Endodermal cell (in vitro differentiated cells): ENCODE measurements at regions not wholly inside any gene's neighbourhood (a gene's known extent, or its start where the extent isn't known, plus 50 kb on each side); places are given as distances from the start of the nearest gene placed in this dataset.

Experiments
- DNase-seq: peaks from one replicate; pipeline ENCODE4 v3.0.0-alpha.2; 2017
- H3K27ac ChIP-seq: 2 replicates; pipeline ENCODE4 v1.5.1; 2013; ENCODE audit warnings: mild to moderate bottlenecking, low read depth, low read length, moderate library complexity
- H3K27me3 ChIP-seq: 2 replicates; pipeline ENCODE4 v1.6.1; 2013; ENCODE audit warnings: mild to moderate bottlenecking, low read length, moderate library complexity; ENCODE audit not compliant: insufficient read depth, control insufficient read depth, poor library complexity, severe bottlenecking
- H3K36me3 ChIP-seq: 2 replicates; pipeline ENCODE4 v1.7.0; 2013; ENCODE audit warnings: mild to moderate bottlenecking, low read length, moderate library complexity; ENCODE audit not compliant: control insufficient read depth, insufficient read depth
- H3K4me1 ChIP-seq: one replicate; pipeline ENCODE4 v1.7.0; 2013; ENCODE audit warnings: low read length; ENCODE audit not compliant: control insufficient read depth, insufficient read depth
- H3K4me3 ChIP-seq: 2 replicates; pipeline ENCODE4 v1.5.1; 2013; ENCODE audit warnings: mild to moderate bottlenecking, low read length, moderate library complexity
- H3K9ac ChIP-seq: 2 replicates; pipeline ENCODE4 v1.6.1; 2013; ENCODE audit warnings: mild to moderate bottlenecking, low read length, moderate library complexity; ENCODE audit not compliant: poor library complexity, severe bottlenecking; ENCODE audit errors: extremely low read depth
- H3K9me3 ChIP-seq: 2 replicates; pipeline ENCODE4 v1.6.1; 2013; ENCODE audit warnings: mild to moderate bottlenecking, low read length, moderate library complexity; ENCODE audit not compliant: control insufficient read depth
- H3K27ac Mint-ChIP-seq: 2 replicates; pipeline ENCODE4 v1.8.0; 2020; ENCODE audit warnings: mixed read lengths
- H3K27me3 Mint-ChIP-seq: 2 replicates; pipeline ENCODE4 v1.8.0; 2021; ENCODE audit warnings: mild to moderate bottlenecking, mixed read lengths; ENCODE audit not compliant: insufficient read depth
- H3K36me3 Mint-ChIP-seq: 2 replicates; pipeline ENCODE4 v1.8.0; 2020; ENCODE audit warnings: low read depth, mixed read lengths
- H3K4me1 Mint-ChIP-seq: 2 replicates; pipeline ENCODE4 v1.8.0; 2020; ENCODE audit warnings: mixed read lengths
- H3K4me3 Mint-ChIP-seq: 2 replicates; pipeline ENCODE4 v1.8.0; 2020; ENCODE audit warnings: mild to moderate bottlenecking, moderate library complexity, mixed read lengths
- H3K9me3 Mint-ChIP-seq: 2 replicates; pipeline ENCODE4 v1.8.0; 2020; ENCODE audit warnings: mild to moderate bottlenecking, mixed read lengths
- WGBS, 2 experiments: methylation state at CpG; one replicate each; pipeline versions ENCODE4 v1.1.5 to v1.1.7; 2013; ENCODE audit warnings: missing lambda C conversion rate in 2 of 2, mixed read lengths in 1 of 2; ENCODE audit not compliant: insufficient coverage in 1 of 2, insufficient read length in 1 of 2; 5-methylcytosine and 5-hydroxymethylcytosine counted together
- TF ChIP-seq, protein P1 (sequence below): fragments of 200-600 bp; sonication (generic); conservative IDR thresholded peaks from 2 replicates; pipeline ENCODE4 v1.5.0; 2021; ENCODE audit warnings: antibody characterized with exemption, mild to moderate bottlenecking

DNA sequence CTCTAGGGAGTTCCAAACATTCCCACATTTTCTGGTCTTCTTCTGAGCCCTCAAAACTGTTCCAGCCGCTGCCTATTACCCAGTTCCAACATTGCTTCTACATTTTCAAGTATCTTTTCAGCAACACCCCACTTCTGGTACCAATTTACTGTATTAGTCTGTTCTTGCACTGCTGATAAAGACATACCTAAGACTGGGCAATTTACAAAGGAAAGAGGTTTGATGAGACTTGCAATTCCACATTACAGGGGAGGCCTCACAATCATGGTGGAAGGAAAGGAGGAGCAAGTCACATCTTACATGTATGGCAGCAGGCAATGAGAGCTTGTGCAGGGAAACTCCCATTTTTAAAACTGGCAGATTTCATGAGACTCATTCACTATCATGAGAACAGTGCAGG, 629.1 kb upstream of the NR2F2 start:
- no peak for DNase-seq
- H3K9me3 Mint-ChIP-seq = peaks cover 40% of the 10 kb centered on the region
- peaks cover 7% of the 10 kb centered on the region for H3K36me3 Mint-ChIP-seq
- Histone ChIP-seq H3K27me3 (no peaks in the 10 kb centered on the region), H3K4me1 (no peaks in the 10 kb centered on the region), H3K36me3 (no peaks in the 10 kb centered on the region), H3K9ac (no peak overlapping the region), H3K27ac (no peak overlapping the region), H3K4me3 (no peak overlapping the region), H3K9me3 (peaks cover 34% of the 10 kb centered on the region)
- no peaks in the 10 kb centered on the region for H3K4me1 Mint-ChIP-seq
- H3K27ac Mint-ChIP-seq = no peak overlapping the region
- TF ChIP-seq, protein P1, sequence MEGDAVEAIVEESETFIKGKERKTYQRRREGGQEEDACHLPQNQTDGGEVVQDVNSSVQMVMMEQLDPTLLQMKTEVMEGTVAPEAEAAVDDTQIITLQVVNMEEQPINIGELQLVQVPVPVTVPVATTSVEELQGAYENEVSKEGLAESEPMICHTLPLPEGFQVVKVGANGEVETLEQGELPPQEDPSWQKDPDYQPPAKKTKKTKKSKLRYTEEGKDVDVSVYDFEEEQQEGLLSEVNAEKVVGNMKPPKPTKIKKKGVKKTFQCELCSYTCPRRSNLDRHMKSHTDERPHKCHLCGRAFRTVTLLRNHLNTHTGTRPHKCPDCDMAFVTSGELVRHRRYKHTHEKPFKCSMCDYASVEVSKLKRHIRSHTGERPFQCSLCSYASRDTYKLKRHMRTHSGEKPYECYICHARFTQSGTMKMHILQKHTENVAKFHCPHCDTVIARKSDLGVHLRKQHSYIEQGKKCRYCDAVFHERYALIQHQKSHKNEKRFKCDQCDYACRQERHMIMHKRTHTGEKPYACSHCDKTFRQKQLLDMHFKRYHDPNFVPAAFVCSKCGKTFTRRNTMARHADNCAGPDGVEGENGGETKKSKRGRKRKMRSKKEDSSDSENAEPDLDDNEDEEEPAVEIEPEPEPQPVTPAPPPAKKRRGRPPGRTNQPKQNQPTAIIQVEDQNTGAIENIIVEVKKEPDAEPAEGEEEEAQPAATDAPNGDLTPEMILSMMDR = no peak
- WGBS, 2 experiments = 71 to 78% methylated on average over 1 of the region's 1 CpG
- no peak overlapping the region for H3K4me3 Mint-ChIP-seq
- H3K27me3 Mint-ChIP-seq = no peaks in the 10 kb centered on the region

DNA sequence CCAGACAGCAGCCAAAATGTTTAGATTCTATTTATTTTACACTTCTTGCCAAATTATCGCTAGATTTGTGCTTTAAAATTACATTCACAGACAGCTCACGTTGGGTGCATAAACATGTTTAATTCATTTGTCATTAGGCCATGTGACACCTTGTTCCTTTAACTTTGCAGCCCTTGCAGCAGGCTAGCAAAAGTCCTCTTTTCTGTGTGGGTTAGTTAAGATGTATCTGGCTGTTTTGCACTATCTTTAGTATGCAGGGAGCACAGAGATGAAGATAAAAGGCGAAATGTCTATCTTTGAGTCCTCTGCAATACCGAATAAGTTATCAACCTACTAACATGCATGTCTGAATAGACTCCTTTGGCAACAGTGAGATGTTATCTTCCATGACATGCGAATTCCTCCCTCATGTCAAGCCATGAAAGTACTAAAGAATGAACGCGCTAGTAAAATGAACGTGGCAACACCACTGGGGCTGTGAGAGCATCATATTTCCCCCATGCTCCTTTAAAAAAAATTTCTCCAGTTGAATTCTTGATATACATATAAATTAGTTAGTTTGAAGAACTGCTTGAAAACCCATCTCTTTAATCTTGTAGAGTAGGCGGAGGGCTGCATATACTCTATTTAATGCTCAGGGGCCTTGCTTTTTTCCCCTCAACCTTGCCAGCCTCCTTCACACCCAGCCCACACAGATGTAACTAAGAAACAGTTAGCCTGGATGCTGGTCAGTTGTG, 620.4 kb upstream of the NR2F2 start:
- Mint-ChIP-seq H3K4me3 (no peak overlapping the region), H3K4me1 (no peaks in the 10 kb centered on the region), H3K27ac (no peak overlapping the region), H3K36me3 (no peaks in the 10 kb centered on the region), H3K9me3 (no peaks in the 10 kb centered on the region), H3K27me3 (no peaks in the 10 kb centered on the region)
- Histone ChIP-seq H3K9me3 (no peaks in the 10 kb centered on the region), H3K4me1 (no peaks in the 10 kb centered on the region), H3K9ac (no peak overlapping the region), H3K36me3 (no peaks in the 10 kb centered on the region), H3K27ac (no peak overlapping the region), H3K4me3 (no peak overlapping the region), H3K27me3 (no peaks in the 10 kb centered on the region)
- DNase-seq = no peak
- TF ChIP-seq, protein P1 = no peak
- 90 to 91% methylated on average over 2 to 9 of the region's 9 CpGs for WGBS, 2 experiments

DNA sequence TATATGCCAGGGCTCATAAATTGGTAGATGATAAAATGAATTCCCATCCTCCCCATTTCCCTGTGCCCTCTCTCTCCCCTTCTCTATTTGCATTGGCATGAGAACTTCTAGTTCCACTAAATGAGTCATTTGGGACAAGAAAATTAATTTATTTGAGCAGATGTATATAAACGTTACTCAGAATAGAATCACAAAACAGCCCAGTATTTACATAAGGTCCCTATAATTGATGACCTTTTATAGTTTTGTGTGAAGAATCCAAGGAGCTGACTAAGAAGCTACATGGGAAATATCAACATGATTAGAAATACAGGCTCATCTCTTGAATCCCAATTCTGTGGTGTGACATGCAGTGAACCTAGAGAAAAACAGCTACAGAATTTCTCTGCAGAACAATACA, 617.7 kb upstream of the NR2F2 start:
- Histone ChIP-seq H3K36me3 (no peaks in the 10 kb centered on the region), H3K9me3 (no peaks in the 10 kb centered on the region), H3K4me1 (no peaks in the 10 kb centered on the region), H3K27me3 (no peaks in the 10 kb centered on the region), H3K27ac (no peak overlapping the region), H3K4me3 (no peak overlapping the region), H3K9ac (no peak overlapping the region)
- WGBS, 2 experiments = 100% methylated on average over 1 of the region's 1 CpG; no CpG with 5 or more reads in 1 of the 2 experiments
- no peaks in the 10 kb centered on the region for H3K4me1 Mint-ChIP-seq
- no peak overlapping the region for H3K4me3 Mint-ChIP-seq
- TF ChIP-seq, protein P1 = no peak
- DNase-seq = no peak
- H3K27ac Mint-ChIP-seq = no peak overlapping the region
- H3K36me3 Mint-ChIP-seq = no peaks in the 10 kb centered on the region
- H3K27me3 Mint-ChIP-seq = no peaks in the 10 kb centered on the region
- H3K9me3 Mint-ChIP-seq = no peaks in the 10 kb centered on the region
